GM12878 (cell line): ENCODE measurements at regions not wholly inside any gene's neighbourhood (a gene's known extent, or its start where the extent isn't known, plus 50 kb on each side); places are given as distances from the start of the nearest gene placed in this dataset.

Experiments
- ATAC-seq: fragments of 200-7000 bp; cut with Tn5 transposase; 3 replicates; pipeline ENCODE4 v1.9.1; 2020; ENCODE audit warnings: mild to moderate bottlenecking, moderate library complexity
- BruUV-seq: library from RNA; stranded (reverse); fragments of 400-500 nt; replicated peaks from 2 replicates; lab custom pipeline; 2021; lab: Mats Ljungman, UMichigan
- CTCF ChIA-PET: fragments of 300-600 bp; sonication (Branson Sonifier 250); formaldehyde crosslinking; extraction: SDS; loops from one replicate; lab custom pipeline; 2021; ENCODE audit warnings: inconsistent platforms; lab: Yijun Ruan, JAX
- POLR2A ChIA-PET: fragments of 350-600 bp; formaldehyde crosslinking; extraction: SDS; loops from one replicate; lab custom pipeline; 2021; ENCODE audit warnings: inconsistent platforms; lab: Charles Lee
- RAD21 ChIA-PET: fragments of 300-600 bp; sonication (Branson Sonifier 250); formaldehyde crosslinking; loops from one replicate; lab custom pipeline; 2023; ENCODE audit warnings: antibody characterized with exemption; ENCODE audit not compliant: unreplicated experiment; lab: Charles Lee
- SMC1A ChIA-PET: fragments of 300-600 bp; sonication (Branson Sonifier 250); formaldehyde crosslinking; loops from one replicate; lab custom pipeline; 2023; ENCODE audit not compliant: unreplicated experiment, uncharacterized antibody; lab: Charles Lee
- DNase-seq: peaks from one replicate; pipeline ENCODE4 v3.0.0-alpha.2; 2011; ENCODE audit warnings: low read depth, low spot score
- FAIRE-seq: peaks from 3 replicates; lab custom pipeline; 2011; peaks lifted over from hg19 to GRCh38; lab: Jason Lieb, UNC
- H2AFZ ChIP-seq: 2 replicates; pipeline ENCODE4 v1.6.0; 2011; ENCODE audit warnings: low read depth, low read length, control low read depth; ENCODE audit not compliant: control insufficient read depth
- H3K27ac ChIP-seq: 2 replicates; pipeline ENCODE4 v1.5.1; 2011; ENCODE audit warnings: control low read depth; ENCODE audit not compliant: control insufficient read depth, insufficient read depth
- H3K27me3 ChIP-seq, 2 experiments: replicated peaks in 1 of 2; 2 replicates each; pipeline versions ENCODE4 v1.6.0 to v1.6.1; 2011; ENCODE audit warnings: low read length in 1 of 2; ENCODE audit not compliant: control insufficient read depth in 2 of 2, insufficient read depth in 2 of 2
- H3K36me3 ChIP-seq, 2 experiments: 2 replicates each; pipeline ENCODE4 v1.5.1; 2011; ENCODE audit warnings: low read length in 1 of 2; ENCODE audit not compliant: control insufficient read depth in 2 of 2, insufficient read depth in 2 of 2
- H3K4me1 ChIP-seq: 2 replicates; pipeline ENCODE4 v1.6.1; 2011; ENCODE audit warnings: mild to moderate bottlenecking, low read length, moderate library complexity, mixed read lengths; ENCODE audit not compliant: control insufficient read depth, insufficient read depth
- H3K4me2 ChIP-seq: 2 replicates; pipeline ENCODE4 v1.6.0; 2011; ENCODE audit warnings: control low read depth; ENCODE audit not compliant: control insufficient read depth, insufficient read depth
- H3K4me3 ChIP-seq: fragments of 200-600 bp; sonication (generic); 2 replicates; pipeline ENCODE4 v1.5.1; 2016
- H3K79me2 ChIP-seq: 2 replicates; pipeline ENCODE4 v1.6.0; 2011; ENCODE audit warnings: low read length; ENCODE audit not compliant: control insufficient read depth, insufficient read depth
- H3K9ac ChIP-seq: 2 replicates; pipeline ENCODE4 v1.8.0; 2011; ENCODE audit warnings: low read length, control low read depth, mixed read lengths; ENCODE audit not compliant: control insufficient read depth, insufficient read depth
- H3K9me3 ChIP-seq: replicated peaks from 3 replicates; pipeline ENCODE4 v1.5.1; 2011; ENCODE audit warnings: mild to moderate bottlenecking, low read length; ENCODE audit not compliant: control insufficient read depth, insufficient read depth
- H4K20me1 ChIP-seq: 2 replicates; pipeline ENCODE4 v1.6.0; 2011; ENCODE audit not compliant: control insufficient read depth, insufficient read depth
- CTCF ChIP-seq, 3 experiments: IDR thresholded peaks in 2 of 3; conservative IDR thresholded peaks in 1 of 3; 2 replicates each; pipeline ENCODE4 v1.5.1; 2011; ENCODE audit warnings: low read depth in 3 of 3, low read length in 3 of 3, mild to moderate bottlenecking in 3 of 3, control low read depth in 2 of 3, moderate library complexity in 2 of 3, inconsistent platforms in 1 of 3, mixed read lengths in 1 of 3; ENCODE audit not compliant: control insufficient read depth in 2 of 3, insufficient read depth in 1 of 3; ENCODE audit errors: extremely low read depth in 1 of 3
- ETV6 ChIP-seq, 2 experiments: fragments of 450-650 bp in 1 of 2; IDR thresholded peaks in 1 of 2; conservative IDR thresholded peaks in 1 of 2; 2 replicates each; pipeline ENCODE4 v1.6.1; 2014; ENCODE audit warnings: antibody characterized with exemption in 1 of 2, borderline replicate concordance in 1 of 2, low read depth in 1 of 2, mild to moderate bottlenecking in 1 of 2, moderate library complexity in 1 of 2
- HDAC2 ChIP-seq: fragments of 200-600 bp; sonication (generic); IDR thresholded peaks from 2 replicates; pipeline ENCODE4 v1.6.1; 2017
- MTA3 ChIP-seq: IDR thresholded peaks from 2 replicates; pipeline ENCODE4 v1.6.1; 2012; ENCODE audit warnings: low read length, inconsistent platforms, borderline replicate concordance
- NFIC ChIP-seq: IDR thresholded peaks from 2 replicates; pipeline ENCODE4 v1.6.1; 2012; ENCODE audit warnings: low read depth, mild to moderate bottlenecking, inconsistent platforms, low read length, moderate library complexity
- NFXL1 ChIP-seq: fragments of 450-650 bp; IDR thresholded peaks from 2 replicates; pipeline ENCODE4 v1.6.1; 2017; ENCODE audit warnings: antibody characterized with exemption, mild to moderate bottlenecking, borderline replicate concordance
- NR2F1 ChIP-seq: fragments of 450-650 bp; conservative IDR thresholded peaks from 2 replicates; pipeline ENCODE4 v1.6.1; 2017; ENCODE audit warnings: mild to moderate bottlenecking
- RAD51 ChIP-seq: fragments of 450-650 bp; IDR thresholded peaks from 2 replicates; pipeline ENCODE4 v1.6.1; 2016; ENCODE audit warnings: moderate library complexity, mild to moderate bottlenecking, inconsistent platforms
- SP1 ChIP-seq: IDR thresholded peaks from one replicate; pipeline ENCODE4 v1.6.1; 2011; ENCODE audit warnings: low read depth, low read length
- TBL1XR1 ChIP-seq: IDR thresholded peaks from 2 replicates; pipeline ENCODE4 v1.6.1; 2012; ENCODE audit warnings: low read depth, low read length, improper control_type of control experiment
- ZNF592 ChIP-seq: fragments of 450-650 bp; IDR thresholded peaks from 2 replicates; pipeline ENCODE4 v1.6.1; 2017; ENCODE audit warnings: mild to moderate bottlenecking, moderate library complexity
- WGBS: methylation state at CpG from one replicate; pipeline ENCODE4 v1.1.6; 2016; ENCODE audit warnings: low lambda C conversion rate; ENCODE audit not compliant: insufficient replicate concordance, insufficient coverage; ENCODE audit errors: missing lambda C conversion rate; 5-methylcytosine and 5-hydroxymethylcytosine counted together
- in situ Hi-C: fragments of 300-500 bp; cut with MboI; formaldehyde crosslinking; loops from 9 replicates; pipeline ENCODE4 v1.14.3; 2018; ENCODE audit warnings: mixed read lengths
- intact Hi-C: fragments of 100-400 bp; cut with micrococcal nuclease; formaldehyde crosslinking; loops from one replicate; pipeline ENCODE4 v1.14.2; 2022; ENCODE audit not compliant: unreplicated experiment

GRCh38 chr4:12459126-12459525 lies 1025.0 kb downstream of the RAB28 start:
- ChIA-PET SMC1A (no interaction called here), POLR2A (no interaction called here), CTCF (no interaction called here)
- no peak for ATAC-seq
- no peaks in the 10 kb centered on the region for H3K4me1 ChIP-seq
- FAIRE-seq = no peak
- no peak overlapping the region for H3K9ac ChIP-seq
- H3K27ac ChIP-seq = no peak overlapping the region
- H3K27me3 ChIP-seq = no peaks in the 10 kb centered on the region
- H3K9me3 ChIP-seq = no peaks in the 10 kb centered on the region
- no peak overlapping the region for H3K4me3 ChIP-seq
- no TSS peak for BruUV-seq
- H3K79me2 ChIP-seq = no peaks in the 10 kb centered on the region
- WGBS = 88% methylated on average over 3 of the region's 3 CpGs
- no peak for TF ChIP-seq NFXL1
- TF ChIP-seq CTCF (IDR thresholded peaks at IDR 0.05 in 2 of 3, conservative IDR thresholded peaks at IDR 0.05 in 1 of 3; ENCODE audit: control insufficient read depth in 2 of 3, extremely low read depth in 1 of 3, insufficient read depth in 1 of 3, low read depth in 3 of 3, low read length in 3 of 3) = no peak
- no peak for TF ChIP-seq MTA3
- no peak for TF ChIP-seq NFIC
- TF ChIP-seq RAD51 = no peak
- TF ChIP-seq, all 136 proteins: peak for 0
- in situ Hi-C loops (no loop called here), intact Hi-C loops (no loop called here)
- RAD21 ChIA-PET = no interaction called here
- no peaks in the 10 kb centered on the region for H3K36me3 ChIP-seq
- no peak for DNase-seq
- no peak overlapping the region for H3K4me2 ChIP-seq
- no peaks in the 10 kb centered on the region for H4K20me1 ChIP-seq
- no peak overlapping the region for H2AFZ ChIP-seq

- Histone ChIP-seq H3K27me3 (no peaks in the 10 kb centered on the region), H2AFZ (no peak overlapping the region), H3K27ac (no peak overlapping the region), H3K4me1 (no peaks in the 10 kb centered on the region), H3K9ac (no peak overlapping the region), H4K20me1 (no peaks in the 10 kb centered on the region), H3K4me3 (no peak overlapping the region), H3K36me3 (no peaks in the 10 kb centered on the region), H3K9me3 (no peaks in the 10 kb centered on the region), H3K4me2 (no peak overlapping the region), H3K79me2 (no peaks in the 10 kb centered on the region)
- intact Hi-C loops = no loop called here
- RAD21 ChIA-PET = interaction anchor here (0.6 kb wide), 1 partner anchor 908 kb away, joined by 3 read pairs; no protein-coding TSS in a partner anchor
- ATAC-seq (no peak), FAIRE-seq (no peak), DNase-seq (no peak)
- WGBS = 3% methylated on average over 2 of the region's 2 CpGs
- SMC1A ChIA-PET = no interaction called here
- no TSS peak for BruUV-seq
- in situ Hi-C loops = no loop called here
- POLR2A ChIA-PET = no interaction called here
- CTCF ChIA-PET = no interaction called here
- TF ChIP-seq NR2F1 (no peak), ETV6 (conservative IDR thresholded peaks at IDR 0.05 in 1 of 2, IDR thresholded peaks at IDR 0.05 in 1 of 2; ENCODE audit: borderline replicate concordance in 1 of 2, low read depth in 1 of 2) (no peak), TBL1XR1 (no peak), ZNF592 (no peak), SP1 (no peak), HDAC2 (no peak)
Measured at GRCh38 chr4:12458621-12459020, 1025.5 kb downstream of the RAB28 start.
